OCI-LY1 (cell line): ENCODE measurements at regions not wholly inside any gene's neighbourhood (a gene's known extent, or its start where the extent isn't known, plus 50 kb on each side); places are given as distances from the start of the nearest gene placed in this dataset.

Source experiments
- H2AFZ ChIP-seq: fragments of 200-600 bp; sonication (generic), shearing (Covaris generic); 2 replicates; pipeline ENCODE4 v1.6.0; 2014; ENCODE audit warnings: antibody characterized with exemption, mild to moderate bottlenecking, low read length
- H3F3A ChIP-seq: fragments of 200-600 bp; sonication (generic), shearing (Covaris generic); 2 replicates; pipeline ENCODE4 v1.6.0; 2014; ENCODE audit warnings: mild to moderate bottlenecking, antibody characterized with exemption, low read length, moderate library complexity; ENCODE audit not compliant: insufficient read depth
- H3K27ac ChIP-seq: fragments of 200-600 bp; sonication (generic); 2 replicates; pipeline ENCODE4 v1.5.1; 2014; ENCODE audit warnings: low read length, mixed run types, mild to moderate bottlenecking, low read depth; ENCODE audit not compliant: poor library complexity, severe bottlenecking
- H3K27me3 ChIP-seq: fragments of 200-600 bp; sonication (generic); 2 replicates; pipeline ENCODE4 v1.6.0; 2014; ENCODE audit warnings: antibody characterized with exemption, mild to moderate bottlenecking, low read length, moderate library complexity; ENCODE audit not compliant: insufficient read depth
- H3K36me3 ChIP-seq: fragments of 200-600 bp; sonication (generic); 2 replicates; pipeline ENCODE4 v1.6.1; 2014; ENCODE audit warnings: mild to moderate bottlenecking, antibody characterized with exemption, low read length, moderate library complexity, mixed read lengths; ENCODE audit not compliant: insufficient read depth
- H3K4me1 ChIP-seq: fragments of 200-600 bp; sonication (generic); 2 replicates; pipeline ENCODE4 v1.5.1; 2014; ENCODE audit warnings: mild to moderate bottlenecking, low read length, moderate library complexity; ENCODE audit not compliant: insufficient read depth, severe bottlenecking
- H3K4me2 ChIP-seq: fragments of 200-600 bp; sonication (generic), shearing (Covaris generic); 2 replicates; pipeline ENCODE4 v1.6.1; 2014; ENCODE audit warnings: low read length
- H3K4me3 ChIP-seq: fragments of 200-600 bp; sonication (generic); 2 replicates; pipeline ENCODE4 v1.5.1; 2014; ENCODE audit warnings: low read length, low read depth, mild to moderate bottlenecking, mixed read lengths; ENCODE audit not compliant: poor library complexity, severe bottlenecking
- H3K79me2 ChIP-seq: fragments of 200-600 bp; shearing (Covaris generic); 2 replicates; pipeline ENCODE4 v1.6.1; 2016; ENCODE audit warnings: mixed run types, low read length, mixed read lengths; ENCODE audit not compliant: insufficient read depth
- H3K9ac ChIP-seq: fragments of 200-600 bp; sonication (generic), shearing (Covaris generic); 2 replicates; pipeline ENCODE4 v1.6.1; 2014; ENCODE audit warnings: mild to moderate bottlenecking, low read length, mixed read lengths
- H3K9me2 ChIP-seq: fragments of 200-600 bp; sonication (generic), shearing (Covaris generic); 2 replicates; pipeline ENCODE4 v1.6.1; 2014; ENCODE audit warnings: low read depth, mild to moderate bottlenecking, low read length, mixed read lengths
- H3K9me3 ChIP-seq: fragments of 200-600 bp; shearing (Covaris generic); 2 replicates; pipeline ENCODE4 v1.6.1; 2014; ENCODE audit warnings: low read length, mixed read lengths
- H4K20me1 ChIP-seq: fragments of 200-600 bp; sonication (generic), shearing (Covaris generic); 2 replicates; pipeline ENCODE4 v1.6.0; 2016; ENCODE audit warnings: mild to moderate bottlenecking, low read length; ENCODE audit not compliant: insufficient read depth
- EZH2 ChIP-seq: fragments of 200-600 bp; sonication (generic), shearing (Covaris generic); IDR thresholded peaks from 2 replicates; pipeline ENCODE4 v1.8.0; 2017; ENCODE audit warnings: borderline replicate concordance, mixed run types, mild to moderate bottlenecking, antibody characterized with exemption, low read length, moderate library complexity, mixed read lengths
- TF ChIP-seq, protein P1 (sequence below): fragments of 200-600 bp; sonication (generic), shearing (Covaris generic); IDR thresholded peaks from 2 replicates; pipeline ENCODE4 v1.5.1; 2017; ENCODE audit warnings: mild to moderate bottlenecking, antibody characterized with exemption, low read length, moderate library complexity, mixed read lengths

DNA sequence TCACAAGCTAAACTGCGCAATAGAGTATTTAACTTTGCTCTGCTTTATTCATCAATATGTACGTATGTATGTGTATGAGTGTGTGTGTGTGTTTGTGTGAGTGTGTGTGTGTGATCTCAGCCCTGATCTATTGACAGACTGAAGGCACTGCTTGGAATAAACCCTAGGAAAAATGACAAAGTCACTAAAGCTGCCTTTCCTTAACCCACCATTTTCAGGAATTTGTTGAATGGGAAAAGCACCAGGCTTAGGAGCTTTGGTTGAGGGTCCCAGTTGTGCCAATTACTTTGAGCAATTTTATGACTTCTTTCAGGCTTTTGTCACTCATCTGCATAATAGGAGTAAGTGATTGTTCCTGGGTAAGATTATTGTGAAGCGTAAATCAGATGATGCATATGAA, 108.6 kb upstream of the TLR4 start:
- Histone ChIP-seq H3F3A (no peaks in the 10 kb centered on the region), H3K4me3 (no peak overlapping the region), H3K9me3 (no peaks in the 10 kb centered on the region), H3K36me3 (no peaks in the 10 kb centered on the region), H3K4me1 (no peaks in the 10 kb centered on the region), H3K27ac (no peak overlapping the region), H3K79me2 (no peaks in the 10 kb centered on the region), H3K9me2 (no peaks in the 10 kb centered on the region), H3K27me3 (no peaks in the 10 kb centered on the region), H3K4me2 (no peak overlapping the region), H4K20me1 (no peaks in the 10 kb centered on the region), H2AFZ (no peak overlapping the region), H3K9ac (no peak overlapping the region)
- TF ChIP-seq, protein P1, sequence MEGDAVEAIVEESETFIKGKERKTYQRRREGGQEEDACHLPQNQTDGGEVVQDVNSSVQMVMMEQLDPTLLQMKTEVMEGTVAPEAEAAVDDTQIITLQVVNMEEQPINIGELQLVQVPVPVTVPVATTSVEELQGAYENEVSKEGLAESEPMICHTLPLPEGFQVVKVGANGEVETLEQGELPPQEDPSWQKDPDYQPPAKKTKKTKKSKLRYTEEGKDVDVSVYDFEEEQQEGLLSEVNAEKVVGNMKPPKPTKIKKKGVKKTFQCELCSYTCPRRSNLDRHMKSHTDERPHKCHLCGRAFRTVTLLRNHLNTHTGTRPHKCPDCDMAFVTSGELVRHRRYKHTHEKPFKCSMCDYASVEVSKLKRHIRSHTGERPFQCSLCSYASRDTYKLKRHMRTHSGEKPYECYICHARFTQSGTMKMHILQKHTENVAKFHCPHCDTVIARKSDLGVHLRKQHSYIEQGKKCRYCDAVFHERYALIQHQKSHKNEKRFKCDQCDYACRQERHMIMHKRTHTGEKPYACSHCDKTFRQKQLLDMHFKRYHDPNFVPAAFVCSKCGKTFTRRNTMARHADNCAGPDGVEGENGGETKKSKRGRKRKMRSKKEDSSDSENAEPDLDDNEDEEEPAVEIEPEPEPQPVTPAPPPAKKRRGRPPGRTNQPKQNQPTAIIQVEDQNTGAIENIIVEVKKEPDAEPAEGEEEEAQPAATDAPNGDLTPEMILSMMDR: no peak
- TF ChIP-seq EZH2: no peak

DNA sequence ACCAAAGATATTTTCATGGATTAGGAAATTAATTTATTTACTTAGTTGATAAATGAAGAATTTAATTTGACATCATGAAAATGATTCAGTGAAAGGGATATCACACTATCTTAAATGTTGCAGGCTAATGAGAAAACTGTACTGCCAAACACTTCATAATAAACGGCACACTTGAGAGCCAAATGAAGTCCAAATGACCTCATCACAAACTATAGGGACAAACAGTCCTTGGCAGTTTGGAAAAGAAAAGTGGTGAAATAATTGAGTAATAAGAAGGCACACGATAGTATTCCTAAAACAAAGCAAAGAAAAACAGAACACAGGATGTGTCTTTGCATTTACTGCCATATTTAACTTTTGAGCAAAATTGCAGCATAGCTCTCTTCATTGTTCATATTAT, 116.9 kb upstream of the TLR4 start:
- no peaks in the 10 kb centered on the region for H3K9me3 ChIP-seq
- H3K27ac ChIP-seq: no peak overlapping the region

DNA sequence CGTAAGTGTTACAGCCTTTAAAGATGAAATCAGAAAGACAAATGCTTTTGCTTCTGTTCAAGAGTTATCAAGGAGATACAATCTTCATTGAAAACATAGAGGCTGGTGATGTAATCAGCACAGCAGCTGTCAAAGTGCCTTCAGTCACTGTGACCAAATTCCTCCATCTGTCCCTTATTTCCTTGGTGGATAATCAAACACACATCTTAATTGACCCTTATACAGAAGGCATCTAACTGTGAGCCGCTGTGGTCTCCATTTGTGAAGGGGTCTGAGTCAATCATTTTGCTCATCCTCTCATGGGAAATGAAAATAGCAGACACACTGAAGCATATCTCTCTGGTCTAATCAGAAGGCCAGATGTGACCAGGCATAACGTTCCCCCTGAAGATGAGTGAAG, 130.1 kb upstream of the TLR4 start:
- H3K9ac ChIP-seq: no peak overlapping the region
- H3K79me2 ChIP-seq: no peaks in the 10 kb centered on the region
- no peak overlapping the region for H3K4me2 ChIP-seq
- no peaks in the 10 kb centered on the region for H3K36me3 ChIP-seq
- no peak for TF ChIP-seq EZH2
- TF ChIP-seq, protein P1: no peak
- H3K27ac ChIP-seq: no peak overlapping the region
- H3K4me1 ChIP-seq: no peaks in the 10 kb centered on the region
- no peaks in the 10 kb centered on the region for H3K9me3 ChIP-seq
- no peak overlapping the region for H3K4me3 ChIP-seq
- H4K20me1 ChIP-seq: no peaks in the 10 kb centered on the region
- H2AFZ ChIP-seq: no peak overlapping the region
- H3K9me2 ChIP-seq: no peaks in the 10 kb centered on the region
- no peaks in the 10 kb centered on the region for H3F3A ChIP-seq
- H3K27me3 ChIP-seq: no peaks in the 10 kb centered on the region

More for the DNA sequence above, 116.9 kb upstream of the TLR4 start:
- Histone ChIP-seq H3K4me3 (no peak overlapping the region), H3K27me3 (no peaks in the 10 kb centered on the region), H3K4me1 (no peaks in the 10 kb centered on the region), H3K9ac (no peak overlapping the region), H3K79me2 (no peaks in the 10 kb centered on the region), H4K20me1 (no peaks in the 10 kb centered on the region), H3K36me3 (no peaks in the 10 kb centered on the region), H2AFZ (no peak overlapping the region), H3F3A (no peaks in the 10 kb centered on the region), H3K9me2 (no peaks in the 10 kb centered on the region), H3K4me2 (no peak overlapping the region)
- TF ChIP-seq, protein P1: no peak
- no peak for TF ChIP-seq EZH2
